ENCODE measurements at regions not wholly inside any gene's neighbourhood (a gene's known extent, or its start where the extent isn't known, plus 50 kb on each side); places are given as distances from the start of the nearest gene placed in this dataset.
"Not testable (repeated sequence)": the region's sequence is repeated elsewhere in the genome, so short reads cannot be mapped to it uniquely, and the experiment has no call there.

- FAIRE-seq = no peak
Observed at GRCh38 chr3:66923969-66924368, 74.1 kb upstream of the KBTBD8 start.

GRCh38 chr3:66928252-66928651 is 69.9 kb upstream of the KBTBD8 start:
- no peak for FAIRE-seq

More at GRCh38 chr3:66923969-66924368, 74.1 kb upstream of the KBTBD8 start:
- no peak for DNase-seq (ENCODE audit: low spot score)

DNA sequence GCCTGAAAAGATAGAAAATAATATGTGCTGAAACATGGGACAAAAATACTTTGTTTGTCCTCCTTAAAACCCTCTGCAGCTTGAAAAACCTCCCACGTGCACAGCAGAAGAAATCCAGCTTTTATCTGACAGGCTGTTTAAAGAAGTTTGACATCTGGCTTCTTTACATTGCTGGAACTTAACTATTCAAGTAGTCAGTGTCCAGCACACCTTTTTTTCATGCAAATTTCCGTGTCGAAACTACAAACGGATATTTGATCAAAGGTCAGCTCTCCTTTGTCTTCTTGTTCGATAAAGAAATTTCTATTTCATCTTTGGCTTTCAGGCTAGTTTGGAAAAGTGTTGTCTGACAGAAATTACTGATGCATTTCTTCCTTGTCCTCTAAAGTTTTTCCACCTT is 66.8 kb upstream of the KBTBD8 start:
- DNase-seq (ENCODE audit: low spot score) (no peak), FAIRE-seq (no peak)

More at GRCh38 chr3:66928252-66928651, 69.9 kb upstream of the KBTBD8 start:
- no peak for DNase-seq (ENCODE audit: low spot score)

DNA sequence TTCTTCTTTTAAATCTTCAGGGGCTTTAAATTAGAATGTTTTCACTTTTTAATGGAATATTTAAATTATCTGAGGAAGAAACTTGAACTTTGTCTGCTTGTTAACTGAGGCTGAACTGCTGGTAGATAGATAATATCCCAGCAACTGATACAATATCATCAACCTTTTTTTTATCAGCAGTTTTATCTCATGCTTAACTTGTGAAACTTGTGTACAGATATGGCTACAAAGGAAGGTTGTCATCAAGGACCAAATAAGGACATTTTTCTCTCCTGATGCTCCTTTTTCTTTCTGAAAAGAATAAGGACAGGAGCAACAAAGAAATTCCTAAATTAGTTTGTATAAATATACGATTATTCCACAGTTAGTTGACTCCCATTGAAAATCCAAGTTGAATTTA is 66.4 kb upstream of the KBTBD8 start:
- DNase-seq (ENCODE audit: low spot score) = no peak
- FAIRE-seq = no peak

- DNase-seq (ENCODE audit: low spot score) = no peak
- FAIRE-seq = no peak
Observed at GRCh38 chr3:66933233-66933632, 64.9 kb upstream of the KBTBD8 start.

DNA sequence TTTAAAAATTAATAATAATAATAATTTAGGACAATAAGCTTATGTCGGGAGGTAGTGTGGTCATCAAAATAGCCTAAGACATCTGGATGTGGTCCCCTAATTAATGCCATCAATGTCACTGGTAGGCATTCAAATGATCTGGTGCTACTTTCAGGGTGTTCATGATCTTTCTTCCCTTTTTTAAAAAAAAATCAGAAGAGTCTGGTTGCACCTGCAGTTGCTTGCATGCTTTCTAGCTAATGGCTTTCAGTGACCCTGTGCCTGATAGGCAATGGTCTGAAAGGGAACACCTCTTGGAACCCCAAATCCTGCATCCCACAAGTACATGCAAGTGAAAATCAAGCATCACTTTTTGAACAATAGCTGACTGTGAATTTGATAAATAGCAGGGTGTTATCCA is 64.1 kb upstream of the KBTBD8 start:
- DNase-seq (ENCODE audit: low spot score) (no peak), FAIRE-seq (no peak)

- FAIRE-seq (no peak), DNase-seq (ENCODE audit: low spot score) (no peak)
Observed at GRCh38 chr3:66934725-66935124, 63.4 kb upstream of the KBTBD8 start.

DNA sequence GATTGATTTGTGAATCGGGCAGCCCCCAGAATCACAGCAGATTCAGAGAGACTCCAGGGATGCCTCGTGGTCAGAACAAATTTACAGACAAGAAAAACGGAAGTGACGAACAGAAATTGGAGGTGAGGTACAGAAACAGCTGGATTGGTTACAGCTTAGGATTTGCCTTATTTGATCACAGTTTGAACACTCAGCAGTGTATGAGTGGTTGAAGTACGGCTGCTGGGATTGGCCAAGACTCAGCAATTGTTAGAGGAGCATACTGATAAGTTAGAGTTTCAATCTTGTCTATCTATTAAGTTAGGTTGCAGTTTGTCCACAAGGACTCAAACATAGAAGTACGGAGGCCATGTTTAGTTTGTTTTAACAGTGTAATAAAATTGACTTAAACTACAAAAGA is 61.1 kb upstream of the KBTBD8 start:
- DNase-seq (ENCODE audit: low spot score); FAIRE-seq: not testable (repeated sequence)

DNA sequence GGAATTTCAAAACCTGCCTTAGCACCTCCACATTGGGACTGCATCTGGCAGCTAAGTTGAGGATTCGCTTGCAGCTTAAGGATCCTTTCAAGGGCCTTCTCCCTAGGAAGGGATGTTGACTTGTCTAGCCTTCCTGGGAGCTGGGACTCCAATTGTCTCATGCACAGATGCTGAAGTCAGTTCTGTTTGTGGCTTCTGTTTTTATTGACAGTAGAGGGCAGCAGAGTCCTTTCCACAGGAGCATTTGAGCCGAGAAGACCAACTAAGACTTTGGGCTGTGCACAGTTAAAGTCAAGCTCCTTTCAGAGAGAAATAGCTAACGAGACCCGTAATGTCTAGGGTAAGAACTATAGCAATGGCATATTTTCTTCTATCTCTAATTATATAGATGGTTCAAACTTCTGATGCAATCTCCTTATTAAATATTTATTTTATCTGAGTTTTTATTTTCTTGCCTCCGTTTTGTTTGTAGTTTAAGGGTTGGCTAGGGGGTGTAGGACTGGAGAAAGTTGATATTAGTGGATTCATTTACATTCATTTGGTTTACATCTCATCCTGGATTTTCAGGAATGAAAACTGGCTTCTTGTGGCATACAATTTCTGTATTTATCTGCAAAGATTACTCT is 59.7 kb upstream of the KBTBD8 start:
- FAIRE-seq = no peak
- peak; percentile 50 for DNase-seq (ENCODE audit: low spot score)

GRCh38 chr3:66948041-66948440 is 50.1 kb upstream of the KBTBD8 start:
- no peak for FAIRE-seq
- no peak for DNase-seq (ENCODE audit: low spot score)
